ENCODE measurements at regions not wholly inside any gene's neighbourhood (a gene's known extent, or its start where the extent isn't known, plus 50 kb on each side); places are given as distances from the start of the nearest gene placed in this dataset.

DNA sequence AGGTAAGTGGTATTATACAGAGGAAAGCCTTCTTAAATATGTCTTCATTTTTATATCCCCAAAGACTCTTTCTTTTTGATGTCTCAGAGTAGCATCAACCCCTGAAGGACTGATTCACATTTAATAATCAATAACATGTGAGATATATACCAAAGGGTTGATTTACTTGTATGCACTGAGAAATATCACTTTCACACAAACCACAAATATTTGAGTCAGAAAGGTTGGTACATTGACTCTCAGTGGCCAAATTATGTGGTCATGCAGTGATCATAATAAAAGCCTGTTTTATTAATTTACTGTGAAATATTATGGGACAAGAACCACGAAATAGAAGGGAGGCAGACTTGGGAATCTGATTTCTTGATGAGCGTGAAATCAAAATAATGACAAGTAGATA is 329.0 kb downstream of the GBE1 start:
- Histone ChIP-seq H3K4me3 (ENCODE audit: low read depth, low read length) (no peak overlapping the region), H3K27me3 (ENCODE audit: insufficient read depth, low read depth, severe bottlenecking) (no peaks in the 10 kb centered on the region), H3K27ac (no peak overlapping the region), H3K9me3 (ENCODE audit: severe bottlenecking) (no peaks in the 10 kb centered on the region), H3K36me3 (no peaks in the 10 kb centered on the region)
- no peak for DNase-seq
- TF ChIP-seq, protein P1, sequence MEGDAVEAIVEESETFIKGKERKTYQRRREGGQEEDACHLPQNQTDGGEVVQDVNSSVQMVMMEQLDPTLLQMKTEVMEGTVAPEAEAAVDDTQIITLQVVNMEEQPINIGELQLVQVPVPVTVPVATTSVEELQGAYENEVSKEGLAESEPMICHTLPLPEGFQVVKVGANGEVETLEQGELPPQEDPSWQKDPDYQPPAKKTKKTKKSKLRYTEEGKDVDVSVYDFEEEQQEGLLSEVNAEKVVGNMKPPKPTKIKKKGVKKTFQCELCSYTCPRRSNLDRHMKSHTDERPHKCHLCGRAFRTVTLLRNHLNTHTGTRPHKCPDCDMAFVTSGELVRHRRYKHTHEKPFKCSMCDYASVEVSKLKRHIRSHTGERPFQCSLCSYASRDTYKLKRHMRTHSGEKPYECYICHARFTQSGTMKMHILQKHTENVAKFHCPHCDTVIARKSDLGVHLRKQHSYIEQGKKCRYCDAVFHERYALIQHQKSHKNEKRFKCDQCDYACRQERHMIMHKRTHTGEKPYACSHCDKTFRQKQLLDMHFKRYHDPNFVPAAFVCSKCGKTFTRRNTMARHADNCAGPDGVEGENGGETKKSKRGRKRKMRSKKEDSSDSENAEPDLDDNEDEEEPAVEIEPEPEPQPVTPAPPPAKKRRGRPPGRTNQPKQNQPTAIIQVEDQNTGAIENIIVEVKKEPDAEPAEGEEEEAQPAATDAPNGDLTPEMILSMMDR (IDR thresholded peaks at IDR 0.05; ENCODE audit: low read depth, low read length), result no peak

DNA sequence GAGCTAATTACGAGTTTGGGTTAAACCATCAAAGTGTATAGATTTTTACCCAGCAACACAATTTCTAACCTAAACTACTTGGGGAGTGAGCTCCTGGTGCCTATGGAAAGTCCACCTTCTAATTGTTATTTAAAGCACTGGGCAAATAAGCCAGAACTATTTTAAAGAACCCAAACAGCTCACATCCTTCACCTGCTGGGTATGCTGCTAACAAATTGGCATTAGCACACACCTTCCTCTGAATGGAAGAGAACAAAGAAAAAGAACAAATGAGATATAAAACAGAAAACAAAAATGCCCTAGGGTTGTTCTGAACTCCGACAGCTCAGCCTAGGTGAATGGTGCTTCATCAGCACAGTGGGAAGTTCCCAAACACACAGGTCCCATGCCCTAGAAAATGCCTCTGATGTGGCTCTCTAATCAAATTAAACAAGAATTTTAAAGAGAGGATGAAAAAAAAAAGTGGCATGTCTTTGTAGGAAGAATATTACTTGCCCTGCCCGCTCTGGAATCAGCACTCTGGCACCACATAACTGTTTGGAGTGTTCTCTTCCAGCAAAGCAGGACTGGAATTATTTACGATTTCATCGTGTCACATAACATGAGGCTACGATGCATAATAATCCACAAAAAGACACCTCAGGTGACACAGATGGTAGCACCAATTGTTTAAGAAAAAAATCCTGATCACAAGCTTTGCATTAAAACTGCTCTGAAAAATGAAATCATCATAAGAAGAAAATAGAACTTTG is 334.4 kb downstream of the GBE1 start:
- Histone ChIP-seq H3K36me3 (no peaks in the 10 kb centered on the region), H3K27ac (no peak overlapping the region), H3K9me3 (ENCODE audit: severe bottlenecking) (no peaks in the 10 kb centered on the region), H3K4me3 (ENCODE audit: low read depth, low read length) (no peak overlapping the region), H3K27me3 (ENCODE audit: insufficient read depth, low read depth, severe bottlenecking) (no peaks in the 10 kb centered on the region)
- DNase-seq, result no peak
- TF ChIP-seq, protein P1 (IDR thresholded peaks at IDR 0.05; ENCODE audit: low read depth, low read length), result no peak

DNA sequence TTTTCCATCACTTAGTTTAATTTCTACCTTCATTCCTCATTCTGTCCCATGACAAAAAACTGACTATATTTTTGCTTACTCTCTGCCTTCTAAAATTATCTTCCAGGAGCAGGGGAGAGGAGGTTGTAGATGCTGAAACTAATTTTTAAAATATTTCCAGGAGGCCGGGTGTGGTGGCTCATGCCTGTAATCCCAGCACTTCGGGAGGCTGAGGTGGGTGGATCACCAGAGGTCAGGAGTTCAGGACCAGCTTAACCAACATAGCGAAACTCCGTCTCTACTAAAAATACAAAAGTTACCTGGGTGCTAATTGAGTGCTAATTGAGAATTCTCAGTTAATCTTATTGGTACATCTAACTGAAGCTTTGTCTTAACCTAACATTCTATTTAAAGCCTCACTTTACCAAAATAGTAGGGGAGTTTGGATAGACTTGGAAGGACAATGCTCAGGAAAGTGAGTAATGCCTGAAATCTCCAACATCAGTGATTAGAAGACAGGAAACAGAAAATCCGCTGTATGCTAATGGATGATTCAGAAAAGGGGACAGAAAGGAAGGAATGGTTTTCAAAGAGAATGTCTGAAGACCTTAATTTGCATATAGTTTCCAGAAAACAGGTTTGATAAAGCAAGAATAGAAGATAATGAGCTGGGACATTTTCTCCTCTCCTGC is 336.1 kb downstream of the GBE1 start:
- no peaks in the 10 kb centered on the region for H3K9me3 ChIP-seq (ENCODE audit: severe bottlenecking)
- H3K4me3 ChIP-seq (ENCODE audit: low read depth, low read length), result no peak overlapping the region
- H3K27me3 ChIP-seq (ENCODE audit: insufficient read depth, low read depth, severe bottlenecking), result no peaks in the 10 kb centered on the region
- H3K36me3 ChIP-seq, result no peaks in the 10 kb centered on the region
- DNase-seq, result no peak
- TF ChIP-seq, protein P1 (IDR thresholded peaks at IDR 0.05; ENCODE audit: low read depth, low read length), result no peak
- H3K27ac ChIP-seq, result no peak overlapping the region

DNA sequence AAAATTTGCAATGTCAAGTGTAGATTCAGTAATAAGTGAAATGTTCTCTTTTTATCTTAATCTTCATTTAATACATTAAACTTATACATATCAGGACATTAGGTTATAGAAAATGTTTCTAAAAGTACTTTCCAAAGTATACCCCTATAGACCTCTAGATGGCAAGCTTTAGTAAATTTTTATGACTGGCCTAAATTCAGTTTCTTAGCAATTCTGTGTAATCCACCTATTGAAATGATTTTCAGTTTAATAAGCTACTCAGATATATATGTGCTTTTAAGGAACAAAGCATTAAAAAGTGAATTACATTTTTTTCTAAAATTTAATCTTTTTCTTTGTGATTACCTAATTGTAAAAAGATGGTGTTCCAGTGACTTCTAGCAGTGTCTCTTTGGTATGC is 342.2 kb downstream of the GBE1 start:
- no peaks in the 10 kb centered on the region for H3K27me3 ChIP-seq (ENCODE audit: insufficient read depth, low read depth, severe bottlenecking)
- H3K36me3 ChIP-seq, result no peaks in the 10 kb centered on the region
- DNase-seq, result no peak
- H3K4me3 ChIP-seq (ENCODE audit: low read depth, low read length), result no peak overlapping the region
- no peaks in the 10 kb centered on the region for H3K9me3 ChIP-seq (ENCODE audit: severe bottlenecking)
- H3K27ac ChIP-seq, result no peak overlapping the region
- TF ChIP-seq, protein P1 (IDR thresholded peaks at IDR 0.05; ENCODE audit: low read depth, low read length), result no peak

DNA sequence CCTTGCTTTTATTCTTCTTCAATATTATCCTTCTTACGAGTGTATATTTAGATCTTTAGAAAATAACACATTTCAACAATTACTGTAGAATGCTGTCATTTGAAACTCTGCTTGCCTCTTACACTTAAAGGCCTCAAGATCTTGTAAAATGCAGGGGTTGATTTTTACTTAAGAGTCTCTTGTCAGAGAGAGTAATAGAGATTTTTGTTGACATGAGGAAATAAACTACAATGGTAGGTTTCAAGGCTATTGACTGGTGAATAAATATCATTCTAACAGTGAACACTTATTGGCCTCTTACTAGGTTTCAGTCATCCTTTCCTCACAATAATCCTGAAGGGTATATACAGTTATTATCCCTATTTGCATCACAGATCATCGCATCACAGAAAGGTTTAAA is 344.6 kb downstream of the GBE1 start:
- H3K4me3 ChIP-seq (ENCODE audit: low read depth, low read length), result no peak overlapping the region
- H3K9me3 ChIP-seq (ENCODE audit: severe bottlenecking), result no peaks in the 10 kb centered on the region
- DNase-seq, result no peak
- H3K27me3 ChIP-seq (ENCODE audit: insufficient read depth, low read depth, severe bottlenecking), result no peaks in the 10 kb centered on the region
- H3K36me3 ChIP-seq, result no peaks in the 10 kb centered on the region
- TF ChIP-seq, protein P1 (IDR thresholded peaks at IDR 0.05; ENCODE audit: low read depth, low read length), result no peak
- H3K27ac ChIP-seq, result no peak overlapping the region
